ENCODE measurements at regions not wholly inside any gene's neighbourhood (a gene's known extent, or its start where the extent isn't known, plus 50 kb on each side); places are given as distances from the start of the nearest gene placed in this dataset.
"Not testable (repeated sequence)": the region's sequence is repeated elsewhere in the genome, so short reads cannot be mapped to it uniquely, and the experiment has no call there.

- Histone ChIP-seq H3K27ac (ENCODE audit: low read length) (no peak overlapping the region), H3K79me2 (ENCODE audit: insufficient read depth, low read length) (no peaks in the 10 kb centered on the region), H3K4me1 (ENCODE audit: insufficient read depth, low read length) (no peaks in the 10 kb centered on the region), H4K20me1 (ENCODE audit: insufficient read depth, low read length) (no peaks in the 10 kb centered on the region), H3K9me3 (ENCODE audit: insufficient read depth, low read length, severe bottlenecking) (no peaks in the 10 kb centered on the region), H3K36me3 (ENCODE audit: insufficient read depth, low read length) (no peaks in the 10 kb centered on the region), H3K27me3 (ENCODE audit: insufficient read depth, low read length, poor library complexity) (no peaks in the 10 kb centered on the region), H2AFZ (ENCODE audit: low read depth, low read length) (no peak overlapping the region), H3K9ac (ENCODE audit: low read depth, low read length) (no peak overlapping the region), H3K4me2 (ENCODE audit: insufficient read depth, low read length) (no peak overlapping the region), H3K4me3 (ENCODE audit: low read depth in 1 of 2, low read length in 2 of 2) (no peak overlapping the region)
- TF ChIP-seq EZH2 (IDR thresholded peaks at IDR 0.05; ENCODE audit: borderline replicate concordance, low read depth, low read length, severe bottlenecking) = no peak
- no peak for ATAC-seq (ENCODE audit: insufficient read depth, low read depth)
- DNase-seq = no peak
Measured at GRCh38 chr15:36026627-36027283, 480.8 kb upstream of the DPH6 start.

- Histone ChIP-seq H2AFZ (ENCODE audit: low read depth, low read length) (no peak overlapping the region), H3K9me3 (ENCODE audit: insufficient read depth, low read length, severe bottlenecking) (no peaks in the 10 kb centered on the region), H3K4me2 (ENCODE audit: insufficient read depth, low read length) (no peak overlapping the region), H3K27ac (ENCODE audit: low read length) (no peak overlapping the region), H3K79me2 (ENCODE audit: insufficient read depth, low read length) (no peaks in the 10 kb centered on the region), H4K20me1 (ENCODE audit: insufficient read depth, low read length) (no peaks in the 10 kb centered on the region), H3K4me1 (ENCODE audit: insufficient read depth, low read length) (no peaks in the 10 kb centered on the region), H3K9ac (ENCODE audit: low read depth, low read length) (no peak overlapping the region), H3K36me3 (ENCODE audit: insufficient read depth, low read length) (no peaks in the 10 kb centered on the region), H3K27me3 (ENCODE audit: insufficient read depth, low read length, poor library complexity) (no peaks in the 10 kb centered on the region), H3K4me3 (ENCODE audit: low read depth in 1 of 2, low read length in 2 of 2) (no peak overlapping the region)
- ATAC-seq (ENCODE audit: insufficient read depth, low read depth) (no peak), DNase-seq (no peak)
- no peak for TF ChIP-seq EZH2 (IDR thresholded peaks at IDR 0.05; ENCODE audit: borderline replicate concordance, low read depth, low read length, severe bottlenecking)
- TF ChIP-seq, protein P1, sequence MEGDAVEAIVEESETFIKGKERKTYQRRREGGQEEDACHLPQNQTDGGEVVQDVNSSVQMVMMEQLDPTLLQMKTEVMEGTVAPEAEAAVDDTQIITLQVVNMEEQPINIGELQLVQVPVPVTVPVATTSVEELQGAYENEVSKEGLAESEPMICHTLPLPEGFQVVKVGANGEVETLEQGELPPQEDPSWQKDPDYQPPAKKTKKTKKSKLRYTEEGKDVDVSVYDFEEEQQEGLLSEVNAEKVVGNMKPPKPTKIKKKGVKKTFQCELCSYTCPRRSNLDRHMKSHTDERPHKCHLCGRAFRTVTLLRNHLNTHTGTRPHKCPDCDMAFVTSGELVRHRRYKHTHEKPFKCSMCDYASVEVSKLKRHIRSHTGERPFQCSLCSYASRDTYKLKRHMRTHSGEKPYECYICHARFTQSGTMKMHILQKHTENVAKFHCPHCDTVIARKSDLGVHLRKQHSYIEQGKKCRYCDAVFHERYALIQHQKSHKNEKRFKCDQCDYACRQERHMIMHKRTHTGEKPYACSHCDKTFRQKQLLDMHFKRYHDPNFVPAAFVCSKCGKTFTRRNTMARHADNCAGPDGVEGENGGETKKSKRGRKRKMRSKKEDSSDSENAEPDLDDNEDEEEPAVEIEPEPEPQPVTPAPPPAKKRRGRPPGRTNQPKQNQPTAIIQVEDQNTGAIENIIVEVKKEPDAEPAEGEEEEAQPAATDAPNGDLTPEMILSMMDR (IDR thresholded peaks at IDR 0.05; ENCODE audit: borderline replicate concordance, extremely low read depth, low read length, poor library complexity, severe bottlenecking) = no peak
Measured at GRCh38 chr15:36029606-36030210, 483.7 kb upstream of the DPH6 start.

- no peak overlapping the region for H3K4me3 ChIP-seq (ENCODE audit: low read depth in 1 of 2, low read length in 2 of 2)
- no peaks in the 10 kb centered on the region for H4K20me1 ChIP-seq (ENCODE audit: insufficient read depth, low read length)
- H3K79me2 ChIP-seq (ENCODE audit: insufficient read depth, low read length) = no peaks in the 10 kb centered on the region
- H2AFZ ChIP-seq (ENCODE audit: low read depth, low read length) = no peak overlapping the region
- no peaks in the 10 kb centered on the region for H3K27me3 ChIP-seq (ENCODE audit: insufficient read depth, low read length, poor library complexity)
- ATAC-seq (ENCODE audit: insufficient read depth, low read depth) = no peak
- TF ChIP-seq EZH2 (IDR thresholded peaks at IDR 0.05; ENCODE audit: borderline replicate concordance, low read depth, low read length, severe bottlenecking) = no peak
- TF ChIP-seq, protein P1 (IDR thresholded peaks at IDR 0.05; ENCODE audit: borderline replicate concordance, extremely low read depth, low read length, poor library complexity, severe bottlenecking) = no peak
- H3K36me3 ChIP-seq (ENCODE audit: insufficient read depth, low read length) = no peaks in the 10 kb centered on the region
- no peaks in the 10 kb centered on the region for H3K4me1 ChIP-seq (ENCODE audit: insufficient read depth, low read length)
- DNase-seq = no peak
- H3K9ac ChIP-seq (ENCODE audit: low read depth, low read length) = no peak overlapping the region
- no peaks in the 10 kb centered on the region for H3K9me3 ChIP-seq (ENCODE audit: insufficient read depth, low read length, severe bottlenecking)
- no peak overlapping the region for H3K4me2 ChIP-seq (ENCODE audit: insufficient read depth, low read length)
- no peak overlapping the region for H3K27ac ChIP-seq (ENCODE audit: low read length)
Measured at GRCh38 chr15:36039996-36040572, 494.1 kb upstream of the DPH6 start.

- not testable (repeated sequence) for H3K79me2 ChIP-seq (ENCODE audit: insufficient read depth, low read length); H3K36me3 ChIP-seq (ENCODE audit: insufficient read depth, low read length); H3K4me2 ChIP-seq (ENCODE audit: insufficient read depth, low read length); DNase-seq; H2AFZ ChIP-seq (ENCODE audit: low read depth, low read length); H3K27me3 ChIP-seq (ENCODE audit: insufficient read depth, low read length, poor library complexity); ATAC-seq (ENCODE audit: insufficient read depth, low read depth); H3K9ac ChIP-seq (ENCODE audit: low read depth, low read length); H3K9me3 ChIP-seq (ENCODE audit: insufficient read depth, low read length, severe bottlenecking); H3K27ac ChIP-seq (ENCODE audit: low read length); H3K4me1 ChIP-seq (ENCODE audit: insufficient read depth, low read length); H3K4me3 ChIP-seq (ENCODE audit: low read depth in 1 of 2, low read length in 2 of 2); H4K20me1 ChIP-seq (ENCODE audit: insufficient read depth, low read length)
Measured at GRCh38 chr15:36047018-36047716, 501.2 kb upstream of the DPH6 start.

All from DND-41 (cell line).